Posterior cingulate gyrus (tissue), 11 donors: ENCODE measurements at regions not wholly inside any gene's neighbourhood (a gene's known extent, or its start where the extent isn't known, plus 50 kb on each side); places are given as distances from the start of the nearest gene placed in this dataset.

Source experiments
- DNase-seq, 10 donors: peaks; one replicate each; pipeline versions ENCODE4 v3.0.0 to v3.0.0-alpha.2; 2020 to 2021; ENCODE audit warnings: mixed read lengths in 3 of 10
- intact Hi-C: fragments of 100-400 bp; cut with DNase I; formaldehyde crosslinking; loops from one replicate; pipeline ENCODE4 v1.15.1; 2023

- no peak for DNase-seq
- intact Hi-C loops = no loop called here
Observed at GRCh38 chr4:138766332-138766731, 249.2 kb upstream of the NOCT start.

GRCh38 chr4:138765442-138765841 is 250.1 kb upstream of the NOCT start:
- peak in 1 of 10 donors; percentile 58 for DNase-seq
- intact Hi-C loops = no loop called here

GRCh38 chr4:138761638-138762220 is 253.9 kb upstream of the NOCT start:
- DNase-seq = no peak
- intact Hi-C loops = no loop called here

GRCh38 chr4:138759554-138759902 is 256.1 kb upstream of the NOCT start:
- intact Hi-C loops = no loop called here
- no peak for DNase-seq

- intact Hi-C loops = no loop called here
- DNase-seq = no peak
Observed at GRCh38 chr4:138758876-138759553, 256.6 kb upstream of the NOCT start.

- intact Hi-C loops = no loop called here
- DNase-seq = no peak
Observed at GRCh38 chr4:138758196-138758595, 257.4 kb upstream of the NOCT start.

GRCh38 chr4:138757432-138757831 is 258.1 kb upstream of the NOCT start:
- intact Hi-C loops = no loop called here
- DNase-seq = no peak

GRCh38 chr4:138756519-138756918 is 259.1 kb upstream of the NOCT start:
- intact Hi-C loops = no loop called here

GRCh38 chr4:138751309-138751708 is 264.3 kb upstream of the NOCT start:
- DNase-seq = no peak
- intact Hi-C loops = no loop called here

More at GRCh38 chr4:138756519-138756918, 259.1 kb upstream of the NOCT start:
- no peak for DNase-seq

- intact Hi-C loops = no loop called here
- DNase-seq = no peak
Observed at GRCh38 chr4:138749303-138749702, 266.3 kb upstream of the NOCT start.

GRCh38 chr4:138741766-138742377 is 273.7 kb upstream of the NOCT start:
- intact Hi-C loops = no loop called here
- no peak for DNase-seq

GRCh38 chr4:138740816-138741745 is 274.5 kb upstream of the NOCT start:
- intact Hi-C loops = no loop called here

GRCh38 chr4:138736362-138736761 is 279.2 kb upstream of the NOCT start:
- DNase-seq = no peak
- intact Hi-C loops = no loop called here

More at GRCh38 chr4:138740816-138741745, 274.5 kb upstream of the NOCT start:
- DNase-seq = no peak

- no peak for DNase-seq
- intact Hi-C loops = no loop called here
Observed at GRCh38 chr4:138734746-138735145, 280.8 kb upstream of the NOCT start.

- no peak for DNase-seq
- intact Hi-C loops = no loop called here
Observed at GRCh38 chr4:138728566-138728965, 287.0 kb upstream of the NOCT start.

GRCh38 chr4:138727731-138728130 is 287.9 kb upstream of the NOCT start:
- no peak for DNase-seq
- intact Hi-C loops = no loop called here

GRCh38 chr4:138724530-138724929 is 291.1 kb upstream of the NOCT start:
- DNase-seq = no peak
- intact Hi-C loops = no loop called here

GRCh38 chr4:138716559-138717335 is 298.8 kb upstream of the NOCT start:
- no peak for DNase-seq
- intact Hi-C loops = no loop called here

GRCh38 chr4:138710297-138710696 is 305.3 kb upstream of the NOCT start:
- DNase-seq = no peak
- intact Hi-C loops = no loop called here

- intact Hi-C loops = no loop called here
- no peak for DNase-seq
Observed at GRCh38 chr4:138709859-138710258, 305.7 kb upstream of the NOCT start.
